A673 (cell line): ENCODE measurements at regions not wholly inside any gene's neighbourhood (a gene's known extent, or its start where the extent isn't known, plus 50 kb on each side); places are given as distances from the start of the nearest gene placed in this dataset.

ENCODE experiments used
- BruUV-seq: library from RNA; stranded (reverse); fragments of 400-500 nt; replicated peaks from 2 replicates; lab custom pipeline; 2021; lab: Mats Ljungman, UMichigan
- CTCF ChIA-PET: fragments of 300-600 bp; sonication (Branson Sonifier 250); formaldehyde crosslinking; loops from one replicate; lab custom pipeline; 2022; ENCODE audit warnings: antibody characterized with exemption; lab: Charles Lee
- POLR2A ChIA-PET: fragments of 300-600 bp; sonication (Branson Sonifier 250); formaldehyde crosslinking; loops from one replicate; lab custom pipeline; 2022; ENCODE audit warnings: antibody characterized with exemption; ENCODE audit not compliant: low non-redundant PET; lab: Charles Lee
- DNase-seq: peaks from one replicate; pipeline ENCODE4 v3.0.0-alpha.2; 2015; ENCODE audit warnings: low spot score
- H3K27ac ChIP-seq: fragments of 200-600 bp; sonication (generic); 2 replicates; pipeline ENCODE4 v1.5.1; 2016; ENCODE audit warnings: mixed run types, low read depth, mild to moderate bottlenecking, mixed read lengths, antibody characterized with exemption, low read length; ENCODE audit not compliant: poor library complexity, severe bottlenecking
- H3K27me3 ChIP-seq: fragments of 200-600 bp; sonication (generic); replicated peaks from 2 replicates; pipeline ENCODE4 v1.6.1; 2017; ENCODE audit warnings: mixed run types, low read depth, mild to moderate bottlenecking, mixed read lengths, antibody characterized with exemption, low read length; ENCODE audit not compliant: insufficient read depth, poor library complexity
- H3K36me3 ChIP-seq: fragments of 200-600 bp; sonication (generic); 2 replicates; pipeline ENCODE4 v1.6.1; 2016; ENCODE audit warnings: mixed run types, mild to moderate bottlenecking, mixed read lengths, antibody characterized with exemption, low read length; ENCODE audit not compliant: insufficient read depth, poor library complexity, severe bottlenecking
- H3K4me1 ChIP-seq: fragments of 200-600 bp; sonication (generic); 2 replicates; pipeline ENCODE4 v1.6.1; 2017; ENCODE audit warnings: mixed run types, mild to moderate bottlenecking, mixed read lengths, antibody characterized with exemption, low read length; ENCODE audit not compliant: insufficient read depth, poor library complexity, severe bottlenecking
- H3K4me3 ChIP-seq: fragments of 200-600 bp; sonication (generic); 2 replicates; pipeline ENCODE4 v1.5.1; 2016; ENCODE audit warnings: low read depth, mixed run types, mild to moderate bottlenecking, mixed read lengths, low read length; ENCODE audit not compliant: poor library complexity, severe bottlenecking
- H3K9me3 ChIP-seq: fragments of 200-600 bp; sonication (generic); 2 replicates; pipeline ENCODE4 v1.6.1; 2016; ENCODE audit warnings: mixed run types, low read depth, mild to moderate bottlenecking, mixed read lengths, antibody characterized with exemption, low read length; ENCODE audit not compliant: poor library complexity, severe bottlenecking
- CTCF ChIP-seq: fragments of 300-800, 200-600 bp; sonication (generic); conservative IDR thresholded peaks from 2 replicates; pipeline ENCODE4 v1.5.1; 2017; ENCODE audit warnings: low read depth, mild to moderate bottlenecking, antibody characterized with exemption, low read length, moderate library complexity, mixed read lengths
- EZH2 ChIP-seq: fragments of 200-600 bp; sonication (generic); IDR thresholded peaks from 2 replicates; pipeline ENCODE4 v1.6.1; 2017; ENCODE audit warnings: borderline replicate concordance, low read depth, mild to moderate bottlenecking, mixed read lengths, antibody characterized with exemption, low read length; ENCODE audit not compliant: poor library complexity, severe bottlenecking
- intact Hi-C: fragments of 100-400 bp; cut with micrococcal nuclease; formaldehyde crosslinking; loops from one replicate; pipeline ENCODE4 v1.10.0; 2022; ENCODE audit not compliant: unreplicated experiment

- BruUV-seq = no TSS peak
- DNase-seq = no peak
- no peaks in the 10 kb centered on the region for H3K36me3 ChIP-seq
- no peak overlapping the region for H3K4me3 ChIP-seq
- H3K9me3 ChIP-seq = no peaks in the 10 kb centered on the region
- H3K4me1 ChIP-seq = no peaks in the 10 kb centered on the region
- intact Hi-C loops = no loop called here
- H3K27ac ChIP-seq = no peak overlapping the region
- CTCF ChIA-PET = no interaction called here
- no peak for TF ChIP-seq EZH2
- TF ChIP-seq CTCF = no peak
- H3K27me3 ChIP-seq = no peaks in the 10 kb centered on the region
- POLR2A ChIA-PET = no interaction called here
Observed at GRCh38 chr1:118404024-118404423, 219.0 kb upstream of the SPAG17 start.

GRCh38 chr1:118397496-118397859 lies 212.4 kb upstream of the SPAG17 start:
- Histone ChIP-seq H3K27me3 (no peaks in the 10 kb centered on the region), H3K4me3 (no peak overlapping the region), H3K9me3 (no peaks in the 10 kb centered on the region), H3K4me1 (no peaks in the 10 kb centered on the region), H3K36me3 (no peaks in the 10 kb centered on the region), H3K27ac (no peak overlapping the region)
- intact Hi-C loops = no loop called here
- ChIA-PET CTCF (no interaction called here), POLR2A (no interaction called here)
- no TSS peak for BruUV-seq
- no peak for DNase-seq
- TF ChIP-seq EZH2 (no peak), CTCF (no peak)

GRCh38 chr1:118396829-118397495 lies 211.9 kb upstream of the SPAG17 start:
- no peak for DNase-seq
- H3K27me3 ChIP-seq = no peaks in the 10 kb centered on the region
- no TSS peak for BruUV-seq
- no peak overlapping the region for H3K4me3 ChIP-seq
- TF ChIP-seq EZH2 (no peak), CTCF (no peak)
- ChIA-PET CTCF (no interaction called here), POLR2A (no interaction called here)
- H3K27ac ChIP-seq = no peak overlapping the region
- intact Hi-C loops = no loop called here
- H3K9me3 ChIP-seq = no peaks in the 10 kb centered on the region
- no peaks in the 10 kb centered on the region for H3K4me1 ChIP-seq
- no peaks in the 10 kb centered on the region for H3K36me3 ChIP-seq
